SU-DHL-6 (cell line): ENCODE measurements at regions not wholly inside any gene's neighbourhood (a gene's known extent, or its start where the extent isn't known, plus 50 kb on each side); places are given as distances from the start of the nearest gene placed in this dataset.

Experiments used
- CTCF ChIP-seq: fragments of 200-600 bp; sonication (generic); IDR thresholded peaks from one replicate; pipeline ENCODE4 v1.5.1; 2017; ENCODE audit warnings: antibody characterized with exemption, mild to moderate bottlenecking, low read length, moderate library complexity; ENCODE audit not compliant: insufficient read depth, poor library complexity, severe bottlenecking
- EZH2phosphoT487 ChIP-seq: fragments of 200-600 bp; sonication (generic), shearing (Covaris generic); conservative IDR thresholded peaks from 2 replicates; pipeline ENCODE4 v1.6.1; 2018; ENCODE audit warnings: mild to moderate bottlenecking, antibody characterized with exemption, low read length, moderate library complexity, mixed read lengths

- TF ChIP-seq CTCF (no peak), EZH2phosphoT487 (no peak)
These were observed 543.9 kb upstream of the SEMA6A start for GRCh38 chr5:117118499-117118898.
